AG10803 (cell line): ENCODE measurements at regions not wholly inside any gene's neighbourhood (a gene's known extent, or its start where the extent isn't known, plus 50 kb on each side); places are given as distances from the start of the nearest gene placed in this dataset.

Source experiments
- DNase-seq: peaks from one replicate; pipeline ENCODE4 v3.0.0; 2010; ENCODE audit warnings: low read depth
- H3K4me3 ChIP-seq: 2 replicates; pipeline ENCODE4 v1.5.1; 2011; ENCODE audit warnings: mild to moderate bottlenecking, low read length, control low read depth
- CTCF ChIP-seq: conservative IDR thresholded peaks from 2 replicates; pipeline ENCODE4 v1.5.1; 2011; ENCODE audit warnings: mild to moderate bottlenecking, low read length, control low read depth, inconsistent platforms

GRCh38 chr10:131708225-131708880, 192.5 kb upstream of the PPP2R2D start:
- no peak for DNase-seq
- no peak for TF ChIP-seq CTCF
- H3K4me3 ChIP-seq = no peak overlapping the region

DNA sequence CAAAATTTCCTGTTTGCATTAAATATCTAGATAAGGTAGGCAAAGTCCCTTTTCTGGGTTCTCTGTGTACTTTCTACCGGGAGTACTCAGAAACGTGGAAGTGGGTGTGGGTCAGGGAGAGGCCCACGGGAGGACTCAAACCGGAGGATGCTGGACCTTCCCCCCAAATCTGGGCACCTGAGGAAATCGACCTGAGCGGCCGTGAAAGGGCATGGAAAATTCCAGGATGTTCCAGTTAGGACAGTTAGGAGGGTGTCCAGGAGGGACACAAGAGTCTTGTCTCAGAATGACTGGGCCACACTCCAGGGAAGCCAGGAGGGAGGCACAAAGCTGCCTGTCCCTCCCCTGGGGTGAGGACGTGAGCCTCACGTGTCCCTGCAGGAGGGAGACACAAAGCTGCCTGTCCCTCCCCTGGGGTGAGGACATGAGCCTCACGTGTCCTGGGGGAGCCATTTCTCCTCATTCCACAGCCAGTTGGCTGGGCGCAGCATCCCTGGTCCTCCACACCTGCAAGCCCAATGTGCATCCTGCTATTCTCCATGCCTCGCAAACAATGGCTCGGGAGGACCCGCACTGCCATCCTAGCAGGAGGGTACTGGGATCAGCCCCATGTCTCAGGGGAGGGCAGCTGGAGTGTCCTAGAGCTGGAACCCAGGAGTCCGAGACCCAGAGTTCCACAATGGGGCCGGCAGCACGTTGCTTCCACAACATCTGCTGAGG, 190.5 kb upstream of the PPP2R2D start:
- TF ChIP-seq CTCF = no peak
- H3K4me3 ChIP-seq = no peak overlapping the region
- DNase-seq = no peak

DNA sequence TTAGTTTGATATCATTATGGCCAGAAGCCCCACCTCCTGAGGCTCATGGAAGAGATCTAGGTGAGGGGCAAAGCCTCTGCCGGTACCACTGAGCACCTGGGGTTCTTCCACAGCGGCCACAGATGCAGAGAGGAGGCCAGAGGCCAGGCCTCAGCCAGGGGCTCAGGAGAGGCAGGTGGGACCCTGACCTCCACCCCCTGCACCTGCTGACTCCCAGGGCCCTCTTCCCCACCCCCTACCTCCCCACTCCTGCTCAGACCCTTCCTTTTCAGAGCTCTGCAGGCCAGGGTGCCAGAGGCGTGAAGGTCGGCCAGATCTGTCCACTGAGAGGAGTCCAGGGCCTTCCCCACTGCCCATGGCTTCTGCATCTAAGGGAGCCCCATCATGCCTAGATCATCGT, 178.7 kb upstream of the PPP2R2D start:
- no peak for DNase-seq
- no peak for TF ChIP-seq CTCF
- H3K4me3 ChIP-seq = no peak overlapping the region

DNA sequence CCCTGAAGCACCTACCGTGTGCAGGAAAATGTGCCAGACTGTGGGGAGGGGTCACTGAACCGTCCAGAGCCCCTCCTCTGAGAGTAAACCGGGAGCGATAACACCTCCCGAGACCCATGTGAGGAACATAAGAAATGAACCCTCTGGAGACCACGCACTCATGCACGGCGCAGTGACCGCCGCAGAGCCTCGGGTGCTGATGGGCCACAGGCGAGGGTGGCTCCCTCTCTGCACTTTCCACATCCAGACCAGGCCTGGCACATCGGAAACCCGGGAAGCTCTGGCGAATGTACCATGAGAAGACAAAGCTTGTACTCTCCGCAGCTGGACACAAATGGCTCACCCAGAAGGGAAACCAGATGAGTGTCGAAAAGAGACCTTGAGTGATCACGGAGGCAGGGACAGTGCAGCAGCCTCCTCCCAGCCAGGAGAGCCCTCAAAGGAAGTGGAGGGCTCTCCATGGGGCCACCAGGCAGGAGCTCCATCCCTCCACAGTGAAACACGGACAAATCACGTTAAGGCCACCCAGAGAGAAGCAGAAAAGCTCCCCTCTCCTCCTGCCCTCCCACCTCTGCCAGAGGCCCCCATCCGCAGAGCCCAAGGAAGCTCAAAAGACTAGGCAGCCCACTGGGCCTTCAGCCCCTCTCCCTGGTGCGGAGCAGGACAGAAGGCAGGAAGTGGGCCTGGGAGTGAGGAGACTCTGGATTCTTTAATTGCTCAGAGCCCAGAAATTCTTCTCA, 178.1 kb upstream of the PPP2R2D start:
- TF ChIP-seq CTCF = no peak
- no peak overlapping the region for H3K4me3 ChIP-seq
- DNase-seq = no peak

GRCh38 chr10:131723297-131724168, 177.3 kb upstream of the PPP2R2D start:
- no peak overlapping the region for H3K4me3 ChIP-seq
- no peak for DNase-seq
- TF ChIP-seq CTCF = no peak

GRCh38 chr10:131724169-131724545, 176.7 kb upstream of the PPP2R2D start:
- TF ChIP-seq CTCF = no peak
- DNase-seq = no peak
- H3K4me3 ChIP-seq = no peak overlapping the region
